ENCODE measurements at regions not wholly inside any gene's neighbourhood (a gene's known extent, or its start where the extent isn't known, plus 50 kb on each side); places are given as distances from the start of the nearest gene placed in this dataset.

- Histone ChIP-seq H3K36me3 (replicated peaks in 1 of 2; ENCODE audit: control insufficient read depth in 1 of 2, insufficient read depth in 2 of 2, low read length in 2 of 2) (no peaks in the 10 kb centered on the region), H3K4me2 (replicated peaks; ENCODE audit: extremely low read depth, low read length, poor library complexity, severe bottlenecking) (no peak overlapping the region), H3K79me2 (ENCODE audit: insufficient read depth, low read length) (no peaks in the 10 kb centered on the region), H3K9ac (ENCODE audit: insufficient read depth, low read length, poor library complexity, severe bottlenecking) (no peak overlapping the region), H3K9me3 (replicated peaks in 1 of 2; ENCODE audit: control insufficient read depth in 1 of 2, insufficient read depth in 1 of 2, low read length in 2 of 2) (no peaks in the 10 kb centered on the region), H3K27ac (ENCODE audit: low read depth in 1 of 2, low read length in 2 of 2) (no peak overlapping the region), H3K4me3 (replicated peaks in 1 of 3; ENCODE audit: low read depth in 2 of 3, low read length in 3 of 3) (no peak overlapping the region), H2AFZ (ENCODE audit: insufficient read depth, low read depth, low read length, poor library complexity, severe bottlenecking) (no peak overlapping the region), H3K4me1 (ENCODE audit: control insufficient read depth in 1 of 2, insufficient read depth in 2 of 2, low read length in 2 of 2) (no peaks in the 10 kb centered on the region), H3K27me3 (ENCODE audit: control insufficient read depth in 2 of 2, insufficient read depth in 2 of 2, low read length in 2 of 2) (peaks cover 0 to 4% of the 10 kb centered on the region in 2 donors), H4K20me1 (ENCODE audit: insufficient read depth, low read length) (no peaks in the 10 kb centered on the region)
- H3K4me3 Mint-ChIP-seq: no peak overlapping the region
- intact Hi-C loops (cut with micrococcal nuclease): no loop called here
- H3K9me3 Mint-ChIP-seq: peaks cover 0 to 2% (median 0%) of the 10 kb centered on the region in 7 donors
- TF ChIP-seq CTCF (IDR thresholded peaks at IDR 0.05): no peak
- 92% methylated on average over 11 of the region's 12 CpGs for WGBS (ENCODE audit: insufficient coverage)
- no peak for DNase-seq
- H3K27ac Mint-ChIP-seq: peak overlapping the region in 1 of 7 donors; percentile 63
- no peaks in the 10 kb centered on the region for H3K4me1 Mint-ChIP-seq
- peaks cover 6 to 17% (median 12%) of the 10 kb centered on the region in 3 donors for H3K27me3 Mint-ChIP-seq (ENCODE audit: low read depth in 3 of 3)
- H3K36me3 Mint-ChIP-seq: no peaks in the 10 kb centered on the region
These were observed 116.8 kb upstream of the SPRY4 start for GRCh38 chr5:142441616-142442015.

GRCh38 chr5:142439207-142439860, 114.5 kb upstream of the SPRY4 start:
- Histone ChIP-seq H3K27ac (ENCODE audit: low read depth in 1 of 2, low read length in 2 of 2) (no peak overlapping the region), H3K9me3 (replicated peaks in 1 of 2; ENCODE audit: control insufficient read depth in 1 of 2, insufficient read depth in 1 of 2, low read length in 2 of 2) (no peaks in the 10 kb centered on the region), H3K4me1 (ENCODE audit: control insufficient read depth in 1 of 2, insufficient read depth in 2 of 2, low read length in 2 of 2) (no peaks in the 10 kb centered on the region), H3K4me2 (replicated peaks; ENCODE audit: extremely low read depth, low read length, poor library complexity, severe bottlenecking) (no peak overlapping the region), H3K4me3 (replicated peaks in 1 of 3; ENCODE audit: low read depth in 2 of 3, low read length in 3 of 3) (no peak overlapping the region), H3K36me3 (replicated peaks in 1 of 2; ENCODE audit: control insufficient read depth in 1 of 2, insufficient read depth in 2 of 2, low read length in 2 of 2) (no peaks in the 10 kb centered on the region), H2AFZ (ENCODE audit: insufficient read depth, low read depth, low read length, poor library complexity, severe bottlenecking) (no peak overlapping the region), H3K9ac (ENCODE audit: insufficient read depth, low read length, poor library complexity, severe bottlenecking) (no peak overlapping the region), H3K79me2 (ENCODE audit: insufficient read depth, low read length) (no peaks in the 10 kb centered on the region), H3K27me3 (ENCODE audit: control insufficient read depth in 2 of 2, insufficient read depth in 2 of 2, low read length in 2 of 2) (peaks cover 0 to 4% of the 10 kb centered on the region in 2 donors), H4K20me1 (ENCODE audit: insufficient read depth, low read length) (no peaks in the 10 kb centered on the region)
- TF ChIP-seq CTCF (IDR thresholded peaks at IDR 0.05): no peak
- no peaks in the 10 kb centered on the region for H3K9me3 Mint-ChIP-seq
- H3K36me3 Mint-ChIP-seq: no peaks in the 10 kb centered on the region
- WGBS (ENCODE audit: insufficient coverage): 93% methylated on average over 4 of the region's 7 CpGs
- H3K27me3 Mint-ChIP-seq (ENCODE audit: low read depth in 3 of 3): peaks cover 6 to 18% (median 9%) of the 10 kb centered on the region in 3 donors
- intact Hi-C loops (cut with micrococcal nuclease): no loop called here
- H3K4me1 Mint-ChIP-seq: no peaks in the 10 kb centered on the region
- H3K27ac Mint-ChIP-seq: no peak overlapping the region
- no peak for DNase-seq
- H3K4me3 Mint-ChIP-seq: no peak overlapping the region

Data from CD14-positive monocyte (primary cell).